ENCODE measurements at regions not wholly inside any gene's neighbourhood (a gene's known extent, or its start where the extent isn't known, plus 50 kb on each side); places are given as distances from the start of the nearest gene placed in this dataset.
A peak's percentile ranks its signal among the peaks of the same experiment; 100 is the strongest.

- peak; percentile 55 for DNase-seq (ENCODE audit: low read depth, low spot score)
These were observed 490.9 kb downstream of the GADD45G start for GRCh38 chr9:90095682-90096081.

- DNase-seq (ENCODE audit: low read depth, low spot score) = no peak
These were observed 492.4 kb downstream of the GADD45G start for GRCh38 chr9:90097237-90097636.

- DNase-seq (ENCODE audit: low read depth, low spot score) = no peak
These were observed 493.6 kb downstream of the GADD45G start for GRCh38 chr9:90098408-90098807.

- DNase-seq (ENCODE audit: low read depth, low spot score) = no peak
These were observed 494.6 kb downstream of the GADD45G start for GRCh38 chr9:90099262-90099963.

GRCh38 chr9:90100014-90100413 lies 495.2 kb downstream of the GADD45G start:
- DNase-seq (ENCODE audit: low read depth, low spot score) = no peak

- DNase-seq (ENCODE audit: low read depth, low spot score) = peak; percentile 81
These were observed 497.6 kb downstream of the GADD45G start for GRCh38 chr9:90102292-90102901.

GRCh38 chr9:90103771-90104170 lies 499.0 kb downstream of the GADD45G start:
- no peak for DNase-seq (ENCODE audit: low read depth, low spot score)

GRCh38 chr9:90105773-90106172 lies 501.0 kb downstream of the GADD45G start:
- DNase-seq (ENCODE audit: low read depth, low spot score) = no peak

- no peak for DNase-seq (ENCODE audit: low read depth, low spot score)
These were observed 502.4 kb downstream of the GADD45G start for GRCh38 chr9:90107040-90107725.

- no peak for DNase-seq (ENCODE audit: low read depth, low spot score)
These were observed 503.2 kb downstream of the GADD45G start for GRCh38 chr9:90107726-90108655.

- no peak for DNase-seq (ENCODE audit: low read depth, low spot score)
These were observed 508.0 kb downstream of the GADD45G start for GRCh38 chr9:90112788-90113187.

GRCh38 chr9:90114641-90115425 lies 510.0 kb downstream of the GADD45G start:
- DNase-seq (ENCODE audit: low read depth, low spot score) = no peak

GRCh38 chr9:90121762-90122161 lies 517.0 kb downstream of the GADD45G start:
- no peak for DNase-seq (ENCODE audit: low read depth, low spot score)

- no peak for DNase-seq (ENCODE audit: low read depth, low spot score)
These were observed 517.7 kb downstream of the DIRAS2 start for GRCh38 chr9:90124961-90125360.

- DNase-seq (ENCODE audit: low read depth, low spot score) = no peak
These were observed 514.7 kb downstream of the DIRAS2 start for GRCh38 chr9:90127923-90128322.

GRCh38 chr9:90128587-90129190 lies 513.9 kb downstream of the DIRAS2 start:
- no peak for DNase-seq (ENCODE audit: low read depth, low spot score)

- no peak for DNase-seq (ENCODE audit: low read depth, low spot score)
These were observed 513.2 kb downstream of the DIRAS2 start for GRCh38 chr9:90129446-90129845.

GRCh38 chr9:90131568-90131967 lies 511.1 kb downstream of the DIRAS2 start:
- DNase-seq (ENCODE audit: low read depth, low spot score) = no peak

- DNase-seq (ENCODE audit: low read depth, low spot score) = no peak
These were observed 509.8 kb downstream of the DIRAS2 start for GRCh38 chr9:90132866-90133265.

- DNase-seq (ENCODE audit: low read depth, low spot score) = no peak
These were observed 504.8 kb downstream of the DIRAS2 start for GRCh38 chr9:90137801-90138200.

Data from ELF-1 (cell line).